SW480 (cell line): ENCODE measurements at regions not wholly inside any gene's neighbourhood (a gene's known extent, or its start where the extent isn't known, plus 50 kb on each side); places are given as distances from the start of the nearest gene placed in this dataset.
"Not testable (repeated sequence)": the region's sequence is repeated elsewhere in the genome, so short reads cannot be mapped to it uniquely, and the experiment has no call there.

Experiments
- DNase-seq: peaks from one replicate; pipeline ENCODE4 v3.0.0-alpha.2; 2016; ENCODE audit warnings: low spot score

GRCh38 chr2:4988444-4988843 lies 703.7 kb upstream of the SOX11 start:
- not testable (repeated sequence) for DNase-seq

GRCh38 chr2:4992226-4992625 lies 700.0 kb upstream of the SOX11 start:
- DNase-seq = no peak

GRCh38 chr2:4995466-4995865 lies 696.7 kb upstream of the SOX11 start:
- no peak for DNase-seq

- DNase-seq = no peak
Observed at GRCh38 chr2:5007596-5007995, 684.6 kb upstream of the SOX11 start.

- DNase-seq = no peak
Observed at GRCh38 chr2:5019324-5019723, 672.9 kb upstream of the SOX11 start.

- DNase-seq = no peak
Observed at GRCh38 chr2:5020116-5020875, 671.9 kb upstream of the SOX11 start.

- DNase-seq = peak; percentile 36
Observed at GRCh38 chr2:5021136-5021535, 671.0 kb upstream of the SOX11 start.

GRCh38 chr2:5022061-5022460 lies 670.1 kb upstream of the SOX11 start:
- no peak for DNase-seq

GRCh38 chr2:5022708-5023635 lies 669.2 kb upstream of the SOX11 start:
- not testable (repeated sequence) for DNase-seq

GRCh38 chr2:5026571-5027234 lies 665.5 kb upstream of the SOX11 start:
- DNase-seq = no peak

- DNase-seq = no peak
Observed at GRCh38 chr2:5035057-5035488, 657.1 kb upstream of the SOX11 start.

- no peak for DNase-seq
Observed at GRCh38 chr2:5036256-5036655, 655.9 kb upstream of the SOX11 start.

GRCh38 chr2:5039241-5039975 lies 652.8 kb upstream of the SOX11 start:
- DNase-seq = no peak

- DNase-seq = no peak
Observed at GRCh38 chr2:5040571-5040970, 651.6 kb upstream of the SOX11 start.

GRCh38 chr2:5041501-5041900 lies 650.7 kb upstream of the SOX11 start:
- no peak for DNase-seq

- no peak for DNase-seq
Observed at GRCh38 chr2:5042666-5043440, 649.3 kb upstream of the SOX11 start.

- DNase-seq = no peak
Observed at GRCh38 chr2:5051300-5051699, 640.9 kb upstream of the SOX11 start.

- no peak for DNase-seq
Observed at GRCh38 chr2:5052905-5053304, 639.3 kb upstream of the SOX11 start.

GRCh38 chr2:5057891-5058351 lies 634.3 kb upstream of the SOX11 start:
- DNase-seq = no peak

- DNase-seq = no peak
Observed at GRCh38 chr2:5060956-5061355, 631.2 kb upstream of the SOX11 start.

GRCh38 chr2:5064687-5065086 lies 627.5 kb upstream of the SOX11 start:
- no peak for DNase-seq
